A549 (cell line): ENCODE measurements at regions not wholly inside any gene's neighbourhood (a gene's known extent, or its start where the extent isn't known, plus 50 kb on each side); places are given as distances from the start of the nearest gene placed in this dataset.

Experiments used
- CTCF ChIP-seq: fragments of >200 bp; sonication (Bioruptor Twin); formaldehyde crosslinking; IDR thresholded peaks from 3 replicates; pipeline ENCODE4 v1.5.1; 2016
- EHMT2 ChIP-seq: fragments of 200-600 bp; sonication (generic); IDR thresholded peaks from 2 replicates; pipeline ENCODE4 v1.6.1; 2016; ENCODE audit warnings: antibody characterized with exemption, low read depth, mild to moderate bottlenecking, moderate library complexity
- ELK1 ChIP-seq: fragments of 150-350 bp; IDR thresholded peaks from 2 replicates; pipeline ENCODE4 v1.6.1; 2014; ENCODE audit warnings: low read depth, mild to moderate bottlenecking, low read length
- EP300 ChIP-seq, 2 experiments: fragments of >200 bp; sonication (Bioruptor Twin); formaldehyde crosslinking; IDR thresholded peaks; 2 replicates in 1 of 2; 3 replicates in 1 of 2; pipeline ENCODE4 v1.6.1; 2016 to 2017
- KDM1A ChIP-seq: fragments of 200-600 bp; sonication (generic); IDR thresholded peaks from 2 replicates; pipeline ENCODE4 v1.6.1; 2016; ENCODE audit warnings: low read depth, mild to moderate bottlenecking
- POLR2A ChIP-seq: IDR thresholded peaks from 2 replicates; pipeline ENCODE4 v1.6.1; 2012; ENCODE audit warnings: mild to moderate bottlenecking, low read length
- RAD21 ChIP-seq, 2 experiments: fragments of >200 bp in 1 of 2; sonication (Bioruptor Twin) in 1 of 2; formaldehyde crosslinking in 1 of 2; IDR thresholded peaks in 1 of 2; conservative IDR thresholded peaks in 1 of 2; 2 replicates in 1 of 2; 3 replicates in 1 of 2; pipeline ENCODE4 v1.6.1; 2012 to 2018; ENCODE audit warnings: inconsistent platforms in 1 of 2
- SMC3 ChIP-seq: fragments of >200 bp; sonication (Bioruptor Twin); formaldehyde crosslinking; IDR thresholded peaks from 3 replicates; pipeline ENCODE4 v1.6.1; 2018; ENCODE audit warnings: inconsistent platforms
- TF ChIP-seq, protein P1 (sequence below): fragments of 200-600 bp; sonication (generic); IDR thresholded peaks from 2 replicates; pipeline ENCODE4 v1.6.1; 2016; ENCODE audit warnings: antibody characterized with exemption, mild to moderate bottlenecking, moderate library complexity

DNA sequence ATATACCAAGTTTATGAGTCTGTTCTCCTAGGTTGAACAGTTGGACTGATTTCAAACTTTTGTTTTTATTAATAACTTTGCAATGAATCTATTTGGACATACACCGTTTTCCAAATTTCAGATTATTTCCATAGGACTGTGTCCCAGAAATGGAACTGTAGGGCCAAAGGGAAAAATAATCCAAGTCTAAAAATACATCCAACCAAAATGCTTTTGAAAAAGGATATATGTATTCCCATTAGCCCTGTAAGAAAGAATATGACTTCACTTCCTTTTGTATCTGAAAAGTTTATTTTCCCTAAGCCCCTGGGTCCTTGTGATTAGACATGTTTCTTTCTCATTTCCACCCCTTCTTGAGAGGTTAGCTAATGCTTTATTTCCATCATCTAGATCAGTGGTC is 434.2 kb upstream of the MKI67 start:
- no peak for TF ChIP-seq CTCF
- no peak for TF ChIP-seq POLR2A
- no peak for TF ChIP-seq ELK1
- TF ChIP-seq KDM1A, result no peak
- no peak for TF ChIP-seq RAD21 (conservative IDR thresholded peaks at IDR 0.05 in 1 of 2, IDR thresholded peaks at IDR 0.05 in 1 of 2)
- TF ChIP-seq, protein P1, sequence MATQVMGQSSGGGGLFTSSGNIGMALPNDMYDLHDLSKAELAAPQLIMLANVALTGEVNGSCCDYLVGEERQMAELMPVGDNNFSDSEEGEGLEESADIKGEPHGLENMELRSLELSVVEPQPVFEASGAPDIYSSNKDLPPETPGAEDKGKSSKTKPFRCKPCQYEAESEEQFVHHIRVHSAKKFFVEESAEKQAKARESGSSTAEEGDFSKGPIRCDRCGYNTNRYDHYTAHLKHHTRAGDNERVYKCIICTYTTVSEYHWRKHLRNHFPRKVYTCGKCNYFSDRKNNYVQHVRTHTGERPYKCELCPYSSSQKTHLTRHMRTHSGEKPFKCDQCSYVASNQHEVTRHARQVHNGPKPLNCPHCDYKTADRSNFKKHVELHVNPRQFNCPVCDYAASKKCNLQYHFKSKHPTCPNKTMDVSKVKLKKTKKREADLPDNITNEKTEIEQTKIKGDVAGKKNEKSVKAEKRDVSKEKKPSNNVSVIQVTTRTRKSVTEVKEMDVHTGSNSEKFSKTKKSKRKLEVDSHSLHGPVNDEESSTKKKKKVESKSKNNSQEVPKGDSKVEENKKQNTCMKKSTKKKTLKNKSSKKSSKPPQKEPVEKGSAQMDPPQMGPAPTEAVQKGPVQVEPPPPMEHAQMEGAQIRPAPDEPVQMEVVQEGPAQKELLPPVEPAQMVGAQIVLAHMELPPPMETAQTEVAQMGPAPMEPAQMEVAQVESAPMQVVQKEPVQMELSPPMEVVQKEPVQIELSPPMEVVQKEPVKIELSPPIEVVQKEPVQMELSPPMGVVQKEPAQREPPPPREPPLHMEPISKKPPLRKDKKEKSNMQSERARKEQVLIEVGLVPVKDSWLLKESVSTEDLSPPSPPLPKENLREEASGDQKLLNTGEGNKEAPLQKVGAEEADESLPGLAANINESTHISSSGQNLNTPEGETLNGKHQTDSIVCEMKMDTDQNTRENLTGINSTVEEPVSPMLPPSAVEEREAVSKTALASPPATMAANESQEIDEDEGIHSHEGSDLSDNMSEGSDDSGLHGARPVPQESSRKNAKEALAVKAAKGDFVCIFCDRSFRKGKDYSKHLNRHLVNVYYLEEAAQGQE, result no peak
- TF ChIP-seq SMC3, result no peak
- TF ChIP-seq EHMT2, result no peak
- TF ChIP-seq EP300 (IDR thresholded peaks at IDR 0.05), result no peak
